Breast epithelium (tissue), 4 donors: ENCODE measurements at regions not wholly inside any gene's neighbourhood (a gene's known extent, or its start where the extent isn't known, plus 50 kb on each side); places are given as distances from the start of the nearest gene placed in this dataset.

Experiments used
- DNase-seq, 2 donors: peaks; one replicate each; pipeline ENCODE4 v3.0.0-alpha.2; 2019; ENCODE audit warnings: low spot score in 2 of 2
- H3K27ac ChIP-seq, 2 donors: fragments of 200-600 bp; sonication (generic) in 1 of 2; one replicate each; pipeline ENCODE4 v1.5.1; 2016 to 2019; ENCODE audit warnings: mild to moderate bottlenecking in 1 of 2
- H3K27me3 ChIP-seq, 2 donors: fragments of 200-600 bp; sonication (generic) in 1 of 2; one replicate each; pipeline versions ENCODE4 v1.5.1 to v1.6.0; 2017 to 2019; ENCODE audit warnings: control low read depth in 1 of 2, mild to moderate bottlenecking in 1 of 2
- H3K36me3 ChIP-seq: fragments of 200-600 bp; one replicate; pipeline ENCODE4 v1.5.1; 2019
- H3K4me1 ChIP-seq, 2 donors: fragments of 200-600 bp; sonication (generic); one replicate each; pipeline ENCODE4 v1.5.1; 2016 to 2019; ENCODE audit warnings: control low read depth in 1 of 2
- H3K4me3 ChIP-seq, 3 donors: fragments of 200-600 bp; sonication (generic); 1 replicate in 2 of 3; 2 replicates in 1 of 3; pipeline ENCODE4 v1.5.1; 2016 to 2019; ENCODE audit warnings: mild to moderate bottlenecking in 3 of 3, moderate library complexity in 2 of 3
- H3K9me3 ChIP-seq, 2 donors: fragments of 200-600 bp; sonication (generic) in 1 of 2; one replicate each; pipeline ENCODE4 v1.5.1; 2016 to 2019; ENCODE audit warnings: control low read depth in 1 of 2
- POLR2A ChIP-seq: fragments of 450-650 bp; IDR thresholded peaks from one replicate; pipeline ENCODE4 v1.6.1; 2016; ENCODE audit warnings: antibody characterized with exemption, mild to moderate bottlenecking, moderate library complexity
- POLR2AphosphoS5 ChIP-seq, 3 donors: sonication (generic); formaldehyde crosslinking; IDR thresholded peaks; one replicate each; pipeline ENCODE4 v1.6.1; 2017; ENCODE audit warnings: antibody characterized with exemption in 3 of 3
- intact Hi-C: fragments of 100-400 bp; cut with DNase I; formaldehyde crosslinking; loops from one replicate; pipeline ENCODE4 v1.15.1; 2023; ENCODE audit warnings: low total_unique reads
- TF ChIP-seq, protein P1 (sequence below), 3 donors: fragments of 450-650 bp; IDR thresholded peaks; one replicate each; pipeline ENCODE4 v1.5.1; 2016 to 2017; ENCODE audit warnings: antibody characterized with exemption in 3 of 3, mild to moderate bottlenecking in 3 of 3, moderate library complexity in 3 of 3

- TF ChIP-seq, protein P1, sequence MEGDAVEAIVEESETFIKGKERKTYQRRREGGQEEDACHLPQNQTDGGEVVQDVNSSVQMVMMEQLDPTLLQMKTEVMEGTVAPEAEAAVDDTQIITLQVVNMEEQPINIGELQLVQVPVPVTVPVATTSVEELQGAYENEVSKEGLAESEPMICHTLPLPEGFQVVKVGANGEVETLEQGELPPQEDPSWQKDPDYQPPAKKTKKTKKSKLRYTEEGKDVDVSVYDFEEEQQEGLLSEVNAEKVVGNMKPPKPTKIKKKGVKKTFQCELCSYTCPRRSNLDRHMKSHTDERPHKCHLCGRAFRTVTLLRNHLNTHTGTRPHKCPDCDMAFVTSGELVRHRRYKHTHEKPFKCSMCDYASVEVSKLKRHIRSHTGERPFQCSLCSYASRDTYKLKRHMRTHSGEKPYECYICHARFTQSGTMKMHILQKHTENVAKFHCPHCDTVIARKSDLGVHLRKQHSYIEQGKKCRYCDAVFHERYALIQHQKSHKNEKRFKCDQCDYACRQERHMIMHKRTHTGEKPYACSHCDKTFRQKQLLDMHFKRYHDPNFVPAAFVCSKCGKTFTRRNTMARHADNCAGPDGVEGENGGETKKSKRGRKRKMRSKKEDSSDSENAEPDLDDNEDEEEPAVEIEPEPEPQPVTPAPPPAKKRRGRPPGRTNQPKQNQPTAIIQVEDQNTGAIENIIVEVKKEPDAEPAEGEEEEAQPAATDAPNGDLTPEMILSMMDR (IDR thresholded peaks at IDR 0.05), result no peak
- TF ChIP-seq POLR2A (no peak), POLR2AphosphoS5 (IDR thresholded peaks at IDR 0.05) (no peak)
These were observed 247.6 kb upstream of the RPS6KA3 start for GRCh38 chrX:20514358-20514757.

DNA sequence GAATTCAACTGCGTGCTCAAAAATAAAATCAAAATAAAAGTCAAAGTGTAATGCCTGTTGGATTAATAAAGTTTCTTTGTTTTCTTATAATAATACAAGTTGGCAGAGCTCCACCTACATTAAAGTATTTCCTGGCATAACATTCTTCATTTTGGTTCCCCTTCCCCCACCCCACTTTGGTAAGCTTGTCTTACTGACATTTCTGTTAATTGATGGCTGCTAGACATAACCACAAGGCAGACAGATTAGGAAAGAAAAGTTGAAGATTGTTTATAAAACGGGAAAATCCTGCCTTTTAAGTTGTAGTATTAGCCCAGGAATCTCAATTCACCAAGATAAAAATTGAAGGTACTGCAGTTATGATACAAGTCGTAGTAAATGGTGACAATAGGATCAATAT is 246.5 kb upstream of the RPS6KA3 start:
- Histone ChIP-seq H3K4me1 (no peaks in the 10 kb centered on the region), H3K9me3 (no peaks in the 10 kb centered on the region), H3K4me3 (no peak overlapping the region), H3K36me3 (no peaks in the 10 kb centered on the region), H3K27ac (no peak overlapping the region), H3K27me3 (peaks cover 0 to 48% of the 10 kb centered on the region in 2 donors)
- intact Hi-C loops, result no loop called here
- DNase-seq, result no peak
- no peak for TF ChIP-seq POLR2A
- TF ChIP-seq POLR2AphosphoS5 (IDR thresholded peaks at IDR 0.05), result no peak
- TF ChIP-seq, protein P1 (IDR thresholded peaks at IDR 0.05), result no peak

More at GRCh38 chrX:20514358-20514757, 247.6 kb upstream of the RPS6KA3 start:
- no peaks in the 10 kb centered on the region for H3K36me3 ChIP-seq
- H3K27ac ChIP-seq, result no peak overlapping the region
- H3K9me3 ChIP-seq, result no peaks in the 10 kb centered on the region
- H3K4me3 ChIP-seq, result no peak overlapping the region
- H3K27me3 ChIP-seq, result peaks cover 0 to 50% of the 10 kb centered on the region in 2 donors
- H3K4me1 ChIP-seq, result no peaks in the 10 kb centered on the region
- no peak for DNase-seq
- intact Hi-C loops, result no loop called here

- no peaks in the 10 kb centered on the region for H3K9me3 ChIP-seq
These were observed 245.1 kb upstream of the RPS6KA3 start for GRCh38 chrX:20511792-20512191.

DNA sequence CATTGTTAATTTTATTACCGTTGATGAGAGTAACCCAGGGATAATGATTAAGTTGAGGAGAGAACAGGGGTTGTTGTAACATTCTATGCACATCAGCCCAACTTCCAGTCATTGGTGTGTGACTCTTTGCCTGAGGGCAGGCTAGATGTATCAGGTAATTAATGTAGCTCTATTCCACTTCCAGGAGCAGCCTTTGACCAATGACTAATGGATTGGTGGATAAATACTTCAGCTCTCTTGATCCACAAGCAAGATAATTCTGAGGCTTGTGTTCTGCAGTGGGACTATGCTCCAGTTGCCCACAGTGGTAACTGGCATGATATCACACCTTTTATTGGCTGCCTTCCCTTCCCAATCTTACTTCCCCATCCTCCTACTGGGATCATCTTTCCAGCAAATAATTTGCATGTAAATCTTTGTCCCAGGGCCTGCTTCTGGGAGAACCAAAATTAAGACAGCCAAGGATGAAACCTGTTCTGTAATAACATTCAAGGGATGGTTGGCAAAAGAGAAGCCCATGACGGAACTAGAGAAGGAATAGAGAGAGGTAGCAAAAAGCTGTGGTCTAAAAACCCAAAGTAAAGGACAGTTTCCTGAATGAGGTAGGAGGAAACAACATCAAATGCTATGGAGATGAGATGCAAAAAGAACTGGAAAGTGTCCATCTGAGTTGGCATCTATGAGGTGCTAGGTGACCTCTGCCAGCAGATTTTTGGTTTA is 241.4 kb upstream of the RPS6KA3 start:
- intact Hi-C loops, result no loop called here
- no peaks in the 10 kb centered on the region for H3K36me3 ChIP-seq

More at GRCh38 chrX:20511792-20512191, 245.1 kb upstream of the RPS6KA3 start:
- H3K36me3 ChIP-seq, result no peaks in the 10 kb centered on the region
- DNase-seq, result no peak
- H3K27me3 ChIP-seq, result peaks cover 0 to 52% of the 10 kb centered on the region in 2 donors
- TF ChIP-seq, protein P1 (IDR thresholded peaks at IDR 0.05), result no peak
- TF ChIP-seq POLR2AphosphoS5 (IDR thresholded peaks at IDR 0.05) (no peak), POLR2A (no peak)
- H3K4me1 ChIP-seq, result no peaks in the 10 kb centered on the region
- no peak overlapping the region for H3K4me3 ChIP-seq
- no peak overlapping the region for H3K27ac ChIP-seq
- intact Hi-C loops, result no loop called here

DNA sequence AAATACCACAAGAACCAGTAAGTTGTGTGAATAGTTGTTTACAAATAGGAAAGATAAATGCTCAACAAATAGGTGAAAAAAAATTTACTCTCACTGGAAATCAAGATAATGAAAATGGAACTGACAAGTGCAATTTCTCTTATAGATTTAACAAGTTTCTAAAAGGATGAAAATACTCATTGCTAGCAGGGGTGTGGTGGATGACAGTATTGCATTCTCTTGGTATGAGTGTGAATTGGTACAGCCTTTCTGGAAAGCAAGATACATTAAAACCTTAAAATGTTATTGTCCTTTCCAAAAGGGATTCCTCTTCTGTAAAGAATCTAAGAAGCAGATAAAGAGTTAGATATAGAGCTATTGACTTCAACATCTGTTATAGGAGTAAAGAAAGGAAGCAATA is 240.0 kb upstream of the RPS6KA3 start:
- intact Hi-C loops, result no loop called here
- H3K27me3 ChIP-seq, result peaks cover 0 to 47% of the 10 kb centered on the region in 2 donors
- no peak overlapping the region for H3K4me3 ChIP-seq
- TF ChIP-seq, protein P1 (IDR thresholded peaks at IDR 0.05), result no peak
- no peak for TF ChIP-seq POLR2AphosphoS5 (IDR thresholded peaks at IDR 0.05)
- no peak for DNase-seq
- no peaks in the 10 kb centered on the region for H3K36me3 ChIP-seq
- no peaks in the 10 kb centered on the region for H3K4me1 ChIP-seq
- no peaks in the 10 kb centered on the region for H3K9me3 ChIP-seq
- H3K27ac ChIP-seq, result no peak overlapping the region

More for the DNA sequence above, 241.4 kb upstream of the RPS6KA3 start:
- Histone ChIP-seq H3K27me3 (peaks cover 0 to 45% of the 10 kb centered on the region in 2 donors), H3K4me1 (no peaks in the 10 kb centered on the region), H3K27ac (no peak overlapping the region), H3K4me3 (no peak overlapping the region), H3K9me3 (no peaks in the 10 kb centered on the region)
- TF ChIP-seq POLR2A (no peak), POLR2AphosphoS5 (IDR thresholded peaks at IDR 0.05) (no peak)
- TF ChIP-seq, protein P1 (IDR thresholded peaks at IDR 0.05), result no peak
- DNase-seq, result no peak
